ENCODE measurements at regions not wholly inside any gene's neighbourhood (a gene's known extent, or its start where the extent isn't known, plus 50 kb on each side); places are given as distances from the start of the nearest gene placed in this dataset.

- no peak for TF ChIP-seq REST (IDR thresholded peaks at IDR 0.05; ENCODE audit: insufficient read depth in 1 of 2, low read depth in 2 of 2, low read length in 2 of 2)
- TF ChIP-seq TAF1 (IDR thresholded peaks at IDR 0.05; ENCODE audit: borderline replicate concordance, insufficient read depth, low read length), result no peak
- no peak for TF ChIP-seq POLR2AphosphoS5 (IDR thresholded peaks at IDR 0.05; ENCODE audit: low read depth, low read length)
- no peak for TF ChIP-seq SIN3A (IDR thresholded peaks at IDR 0.05; ENCODE audit: borderline replicate concordance, insufficient read depth, low read length)
- TF ChIP-seq FOXP2 (optimal IDR thresholded peaks at IDR 0.05; ENCODE audit: borderline replicate concordance, extremely low read depth, extremely low read length, insufficient read depth), result no peak
Observed at GRCh38 chr17:13281626-13282025, 263.8 kb upstream of the ELAC2 start.

- TF ChIP-seq SIN3A (IDR thresholded peaks at IDR 0.05; ENCODE audit: borderline replicate concordance, insufficient read depth, low read length) (no peak), FOXP2 (optimal IDR thresholded peaks at IDR 0.05; ENCODE audit: borderline replicate concordance, extremely low read depth, extremely low read length, insufficient read depth) (no peak), POLR2AphosphoS5 (IDR thresholded peaks at IDR 0.05; ENCODE audit: low read depth, low read length) (no peak), TAF1 (IDR thresholded peaks at IDR 0.05; ENCODE audit: borderline replicate concordance, insufficient read depth, low read length) (no peak), REST (IDR thresholded peaks at IDR 0.05; ENCODE audit: insufficient read depth in 1 of 2, low read depth in 2 of 2, low read length in 2 of 2) (no peak)
Observed at GRCh38 chr17:13273806-13274205, 256.0 kb upstream of the ELAC2 start.

GRCh38 chr17:13272296-13272695 lies 254.5 kb upstream of the ELAC2 start:
- no peak for TF ChIP-seq POLR2AphosphoS5 (IDR thresholded peaks at IDR 0.05; ENCODE audit: low read depth, low read length)
- TF ChIP-seq FOXP2 (optimal IDR thresholded peaks at IDR 0.05; ENCODE audit: borderline replicate concordance, extremely low read depth, extremely low read length, insufficient read depth), result no peak
- TF ChIP-seq REST (IDR thresholded peaks at IDR 0.05; ENCODE audit: insufficient read depth in 1 of 2, low read depth in 2 of 2, low read length in 2 of 2), result no peak
- TF ChIP-seq TAF1 (IDR thresholded peaks at IDR 0.05; ENCODE audit: borderline replicate concordance, insufficient read depth, low read length), result no peak
- no peak for TF ChIP-seq SIN3A (IDR thresholded peaks at IDR 0.05; ENCODE audit: borderline replicate concordance, insufficient read depth, low read length)

GRCh38 chr17:13268791-13269595 lies 251.2 kb upstream of the ELAC2 start:
- TF ChIP-seq TAF1 (IDR thresholded peaks at IDR 0.05; ENCODE audit: borderline replicate concordance, insufficient read depth, low read length), result no peak

- TF ChIP-seq POLR2AphosphoS5 (IDR thresholded peaks at IDR 0.05; ENCODE audit: low read depth, low read length) (no peak), TAF1 (IDR thresholded peaks at IDR 0.05; ENCODE audit: borderline replicate concordance, insufficient read depth, low read length) (no peak)
Observed at GRCh38 chr17:13266606-13267005, 248.8 kb upstream of the ELAC2 start.

GRCh38 chr17:13265311-13265710 lies 247.5 kb upstream of the ELAC2 start:
- no peak for TF ChIP-seq REST (IDR thresholded peaks at IDR 0.05; ENCODE audit: insufficient read depth in 1 of 2, low read depth in 2 of 2, low read length in 2 of 2)
- TF ChIP-seq TAF1 (IDR thresholded peaks at IDR 0.05; ENCODE audit: borderline replicate concordance, insufficient read depth, low read length), result no peak
- TF ChIP-seq SIN3A (IDR thresholded peaks at IDR 0.05; ENCODE audit: borderline replicate concordance, insufficient read depth, low read length), result no peak
- TF ChIP-seq POLR2AphosphoS5 (IDR thresholded peaks at IDR 0.05; ENCODE audit: low read depth, low read length), result no peak
- TF ChIP-seq FOXP2 (optimal IDR thresholded peaks at IDR 0.05; ENCODE audit: borderline replicate concordance, extremely low read depth, extremely low read length, insufficient read depth), result no peak
